Body of pancreas (tissue), 4 donors: ENCODE measurements at regions not wholly inside any gene's neighbourhood (a gene's known extent, or its start where the extent isn't known, plus 50 kb on each side); places are given as distances from the start of the nearest gene placed in this dataset.

ENCODE experiments used
- CTCF ChIP-seq, 7 experiments: fragments of 450-650 bp in 4 of 7; fragments of 200-600 bp in 3 of 7; sonication (generic) in 3 of 7; IDR thresholded peaks; one replicate each; pipeline ENCODE4 v1.5.1; 2016 to 2019; ENCODE audit warnings: antibody characterized with exemption in 7 of 7
- POLR2A ChIP-seq, 3 donors: fragments of 450-650 bp; IDR thresholded peaks; one replicate each; pipeline ENCODE4 v1.6.1; 2016; ENCODE audit warnings: antibody characterized with exemption in 3 of 3, mild to moderate bottlenecking in 2 of 3

DNA sequence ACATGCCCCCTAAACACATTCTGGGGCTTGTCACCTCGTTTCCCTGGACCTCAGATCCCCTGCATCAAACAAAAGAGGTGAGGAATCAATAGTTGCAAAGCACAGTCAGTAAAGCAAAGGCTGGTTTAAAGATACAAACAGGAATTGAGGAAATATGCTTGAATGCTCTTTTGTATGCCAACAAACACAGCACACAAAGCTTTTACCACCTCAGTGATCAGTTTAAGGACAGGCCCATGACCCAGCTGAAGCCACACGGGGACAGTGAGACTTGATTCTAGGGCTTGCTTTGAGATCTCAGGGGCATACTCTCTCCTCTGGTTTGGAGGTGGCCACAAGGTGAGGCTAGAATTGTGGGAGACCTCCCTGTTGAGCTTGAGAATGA, 182.9 kb upstream of the CST7 start:
- TF ChIP-seq CTCF (IDR thresholded peaks at IDR 0.05) (no peak), POLR2A (IDR thresholded peaks at IDR 0.05) (no peak)
